ENCODE measurements at regions not wholly inside any gene's neighbourhood (a gene's known extent, or its start where the extent isn't known, plus 50 kb on each side); places are given as distances from the start of the nearest gene placed in this dataset.
"Not testable (repeated sequence)": the region's sequence is repeated elsewhere in the genome, so short reads cannot be mapped to it uniquely, and the experiment has no call there.

DNA sequence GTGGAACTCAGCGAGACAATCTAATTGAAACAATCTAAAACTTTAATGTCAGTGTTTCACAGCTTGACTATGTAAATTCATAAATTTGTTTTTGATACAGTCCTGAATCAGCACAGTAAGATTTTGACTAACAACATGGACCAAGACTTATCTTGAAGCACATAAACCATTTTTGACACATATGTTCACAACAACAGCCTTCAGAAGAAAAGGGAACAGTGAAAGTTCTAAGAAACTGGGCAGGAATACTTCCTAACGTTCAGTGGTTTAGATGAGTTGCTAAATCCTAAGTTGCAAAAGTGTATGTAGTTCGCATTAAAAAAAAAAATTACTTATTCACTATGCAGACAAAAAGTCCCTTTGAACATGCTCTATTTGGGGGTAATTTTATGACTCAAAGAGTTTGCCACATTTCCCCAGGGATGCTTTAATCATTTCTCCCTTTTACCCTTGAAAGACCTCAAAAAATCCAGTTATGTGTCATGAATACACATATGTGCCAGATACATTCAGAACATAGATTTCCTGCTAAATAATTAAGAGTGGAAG, 120.2 kb downstream of the MRPL39 start:
- no peak for DNase-seq (ENCODE audit: low spot score)

DNA sequence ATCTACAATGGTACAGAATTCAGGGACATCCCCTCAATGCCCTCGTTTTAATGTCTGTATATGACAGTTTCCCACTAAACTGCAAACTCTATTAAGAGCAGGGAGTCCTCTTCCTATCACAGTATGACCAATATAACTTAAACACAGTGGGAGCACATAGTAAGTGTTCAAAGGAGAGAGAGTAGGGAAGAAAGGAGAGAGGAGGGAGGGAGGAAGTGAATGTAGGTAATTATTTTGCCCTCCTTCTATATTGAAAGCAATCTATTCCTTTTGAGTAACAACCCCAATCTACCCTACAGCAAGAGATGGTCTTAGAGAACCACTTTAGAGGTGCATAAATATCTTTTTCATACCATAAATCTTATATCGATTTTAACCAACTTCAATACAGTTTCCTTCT, 121.4 kb downstream of the MRPL39 start:
- DNase-seq (ENCODE audit: low spot score), result no peak

DNA sequence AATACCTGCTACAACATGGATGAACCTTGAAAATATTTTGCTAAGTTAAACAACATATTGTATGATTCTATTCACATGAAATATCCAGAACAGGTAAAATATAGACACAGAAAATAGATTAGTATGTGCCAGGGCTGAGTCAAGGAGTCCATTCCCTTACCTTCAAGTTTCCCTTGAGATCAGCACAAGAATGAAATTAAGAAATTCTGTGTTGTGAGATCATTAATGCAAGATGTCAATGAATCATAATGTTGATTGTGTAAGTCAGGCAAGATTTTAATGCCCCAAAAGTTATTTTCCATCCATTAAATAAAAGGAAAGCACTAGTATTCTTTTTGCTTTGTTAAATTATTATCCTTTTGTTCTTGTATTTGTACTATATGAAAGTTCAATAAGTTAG, 139.4 kb downstream of the MRPL39 start:
- no peak for DNase-seq (ENCODE audit: low spot score)

DNA sequence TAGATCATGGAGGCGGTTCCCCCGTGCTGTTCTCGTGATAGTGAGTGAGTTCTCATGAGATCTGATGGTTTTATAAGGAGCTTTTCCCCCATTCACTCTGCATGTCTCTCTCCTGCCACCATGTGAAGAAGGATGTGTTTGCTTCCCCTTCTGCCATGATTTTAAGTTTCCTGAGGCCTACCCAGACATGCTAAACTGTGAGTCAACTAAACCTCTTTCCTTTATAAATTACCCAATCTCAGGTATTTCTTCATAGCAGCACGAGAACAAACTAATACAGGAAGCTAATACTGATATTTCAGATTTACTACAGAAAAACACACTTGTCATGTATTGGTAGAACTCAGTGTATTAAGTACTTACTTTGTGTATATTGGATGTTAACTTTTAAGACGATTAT, 140.2 kb downstream of the MRPL39 start:
- DNase-seq (ENCODE audit: low spot score), result not testable (repeated sequence)

DNA sequence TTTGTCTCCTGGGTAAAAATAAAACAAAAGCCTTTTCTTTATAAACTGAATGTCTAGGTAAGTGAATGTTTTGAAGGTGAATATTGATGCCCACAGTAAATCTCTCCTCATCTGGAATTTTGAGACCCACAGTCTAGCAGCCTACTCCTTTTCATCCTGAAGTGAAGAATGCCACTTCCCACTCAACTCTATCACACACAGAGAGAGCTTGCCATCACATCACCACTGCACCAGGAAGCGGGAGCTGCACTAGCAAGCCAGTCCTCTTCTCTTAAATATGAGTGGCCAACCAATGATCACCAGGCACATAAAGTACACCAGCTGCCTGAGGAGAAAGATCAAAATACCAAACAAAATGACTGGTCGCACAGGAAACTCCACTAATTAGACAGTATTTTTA, 140.8 kb downstream of the MRPL39 start:
- DNase-seq (ENCODE audit: low spot score), result no peak

DNA sequence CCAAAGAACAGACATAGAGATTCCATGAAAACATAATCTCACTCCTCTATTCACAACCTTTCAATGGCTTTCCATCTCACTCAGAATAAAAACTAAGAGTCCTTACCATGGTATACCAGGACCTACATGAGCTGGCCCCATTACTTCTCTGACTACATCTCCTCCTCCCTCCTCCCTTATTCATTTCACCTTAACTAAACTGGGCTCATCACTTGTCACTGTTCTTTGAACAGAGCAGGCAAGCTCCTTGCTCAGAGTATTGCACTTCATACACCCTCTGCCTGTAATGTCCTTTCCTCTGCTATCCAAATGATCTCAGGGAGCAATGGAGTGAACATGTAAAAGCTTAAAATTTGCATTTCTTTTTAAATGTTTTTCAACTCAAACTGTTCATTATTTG, 142.0 kb downstream of the MRPL39 start:
- no peak for DNase-seq (ENCODE audit: low spot score)

DNA sequence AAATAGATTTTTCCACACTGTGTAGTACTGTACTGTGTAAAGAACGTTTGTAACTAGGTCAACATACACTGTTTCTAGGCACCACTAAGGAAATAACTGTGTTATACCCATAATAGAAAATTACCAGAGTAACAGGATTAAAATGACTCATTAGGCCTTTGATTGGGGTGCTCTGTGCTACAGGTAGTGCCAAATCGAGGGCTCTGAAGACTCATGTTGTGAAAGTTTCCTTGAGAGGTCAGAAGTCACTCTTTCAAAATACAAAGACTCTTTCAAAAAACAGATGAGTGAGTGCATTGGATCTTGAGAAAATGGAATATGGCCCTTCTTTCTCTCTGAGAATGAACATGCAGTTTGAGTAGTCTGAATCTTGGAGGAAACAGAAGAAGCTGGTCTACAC, 143.0 kb downstream of the MRPL39 start:
- no peak for DNase-seq (ENCODE audit: low spot score)

DNA sequence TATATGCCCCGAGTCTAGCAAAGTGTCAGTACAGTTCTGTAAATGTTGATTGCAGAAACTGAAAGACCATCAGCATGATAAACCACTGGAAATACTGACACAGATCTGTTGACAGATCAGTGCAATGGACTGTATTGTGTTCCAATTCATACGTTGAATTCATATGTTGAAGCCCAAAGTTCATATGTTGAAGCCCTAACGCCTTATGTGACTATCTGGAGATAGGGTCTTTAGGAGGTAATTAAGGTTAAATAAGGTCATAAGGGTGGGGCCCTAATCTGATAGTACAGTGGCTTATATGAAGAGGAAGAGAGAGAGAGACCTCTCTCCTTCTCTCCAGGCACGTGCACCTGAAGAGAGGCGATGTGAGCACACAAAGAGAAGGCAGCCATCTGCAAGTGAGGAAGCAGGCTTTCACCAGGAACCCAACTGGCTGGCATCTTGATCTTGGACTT, 144.7 kb downstream of the MRPL39 start:
- DNase-seq (ENCODE audit: low spot score), result no peak

DNA sequence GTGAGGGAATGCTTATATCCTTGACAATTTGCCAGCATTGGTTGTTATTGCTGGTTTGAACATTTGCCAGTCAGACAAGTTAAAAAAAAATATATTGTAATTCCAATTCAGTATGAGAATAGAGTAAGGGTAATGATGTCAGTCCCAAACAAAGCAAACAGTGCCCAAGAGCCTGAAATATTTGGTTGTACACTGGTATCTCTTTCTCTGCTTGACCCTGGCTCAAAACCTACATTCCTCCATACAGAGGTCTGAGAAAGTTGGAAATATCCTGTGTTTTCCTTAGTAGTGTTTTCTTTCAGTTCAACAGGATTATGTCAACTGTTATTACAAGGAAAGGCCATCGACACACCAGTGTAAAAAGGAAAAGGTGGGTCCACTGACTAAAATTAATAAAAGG, 145.6 kb downstream of the MRPL39 start:
- DNase-seq (ENCODE audit: low spot score), result no peak

DNA sequence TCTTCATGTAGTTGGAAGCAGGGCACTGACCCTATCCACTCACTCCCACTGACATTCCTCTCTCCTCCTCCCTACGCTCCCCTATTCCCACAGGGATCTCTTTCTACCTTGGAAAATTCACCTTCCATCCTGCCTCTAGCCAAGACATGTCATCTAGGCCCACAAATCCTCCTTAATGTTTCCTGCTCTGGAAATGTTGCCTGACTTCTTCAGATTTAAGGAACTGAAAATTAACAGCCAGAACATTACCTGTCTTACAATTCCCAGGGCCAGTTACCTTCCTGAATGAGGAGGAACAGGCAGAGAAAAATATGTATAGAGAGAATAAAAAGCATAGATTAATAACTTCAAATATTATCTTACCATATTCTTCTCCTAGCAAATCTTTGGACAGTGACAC, 147.3 kb downstream of the MRPL39 start:
- DNase-seq (ENCODE audit: low spot score), result no peak

DNA sequence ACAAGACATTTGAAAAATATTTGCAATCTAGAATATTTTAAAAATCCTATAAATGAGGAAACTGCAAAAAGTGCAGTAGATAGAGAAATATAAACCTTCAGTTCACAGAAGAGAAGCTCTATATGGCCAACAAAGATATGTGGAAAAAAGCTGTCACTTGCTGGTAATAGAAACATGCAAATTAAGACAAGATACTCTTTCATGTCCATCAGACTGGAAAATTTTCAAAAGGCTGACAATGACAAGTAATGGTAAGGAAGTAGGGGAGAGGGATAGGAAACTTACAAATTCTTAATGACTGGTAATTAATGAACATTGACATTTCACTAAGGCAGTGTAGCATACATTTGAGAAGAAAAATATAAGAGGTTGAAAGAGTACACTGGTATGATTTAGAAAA, 147.9 kb downstream of the MRPL39 start:
- no peak for DNase-seq (ENCODE audit: low spot score)

DNA sequence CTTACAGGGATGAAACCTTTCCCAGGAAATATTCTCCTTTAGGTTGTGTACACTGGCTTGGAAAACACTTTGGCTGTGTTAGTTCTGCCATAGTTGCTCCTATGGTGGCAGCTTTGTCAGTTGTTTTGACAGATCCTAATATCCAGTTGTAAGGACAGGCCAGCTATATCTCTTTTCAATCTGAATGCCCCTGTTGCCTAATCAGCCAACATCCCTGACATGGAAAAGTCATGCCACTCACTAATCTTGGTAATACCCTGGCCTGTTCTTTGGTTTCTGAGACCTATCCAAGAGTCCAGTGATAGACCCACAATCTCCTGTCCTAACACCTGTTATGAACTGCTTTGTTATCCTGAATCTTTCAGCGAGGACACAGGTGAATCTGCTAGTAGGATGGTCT, 148.8 kb downstream of the MRPL39 start:
- no peak for DNase-seq (ENCODE audit: low spot score)

DNA sequence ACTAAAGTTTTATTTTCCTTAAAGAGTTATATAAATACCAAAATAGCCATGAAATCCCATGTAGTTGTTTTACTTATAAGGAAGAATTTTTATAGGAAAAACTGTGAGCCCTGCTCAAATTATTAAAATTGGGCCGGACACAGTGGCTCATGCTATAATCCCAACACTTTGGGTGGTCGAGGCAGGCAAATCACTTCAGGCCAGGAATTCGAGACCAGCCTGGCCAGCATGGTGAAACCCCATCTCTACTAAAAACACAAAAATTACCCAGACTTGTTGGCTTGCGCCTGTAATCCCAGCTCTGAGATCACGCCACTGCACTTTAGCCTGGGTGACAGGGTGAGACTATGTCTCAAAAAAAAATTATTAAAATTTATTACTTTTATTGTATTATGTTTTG, 149.3 kb downstream of the MRPL39 start:
- DNase-seq (ENCODE audit: low spot score), result no peak

DNA sequence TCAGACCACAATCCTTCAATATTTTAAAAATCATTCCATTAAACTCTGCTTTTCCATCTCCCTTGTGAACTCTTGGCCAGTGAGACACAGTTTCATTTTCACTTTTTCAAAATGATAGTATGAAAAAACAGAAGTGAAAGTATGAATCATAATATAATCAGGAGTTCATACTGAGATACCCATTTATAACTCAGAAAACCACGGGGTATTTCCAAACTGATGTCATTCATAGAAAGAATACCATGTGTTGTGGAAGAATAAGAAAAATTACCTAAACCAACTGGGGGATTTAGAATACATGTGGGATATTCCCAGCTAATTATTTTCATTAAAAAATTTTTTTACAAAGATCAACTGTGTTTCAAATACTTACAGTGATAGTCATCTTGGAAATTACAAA, 149.9 kb downstream of the MRPL39 start:
- DNase-seq (ENCODE audit: low spot score), result no peak

DNA sequence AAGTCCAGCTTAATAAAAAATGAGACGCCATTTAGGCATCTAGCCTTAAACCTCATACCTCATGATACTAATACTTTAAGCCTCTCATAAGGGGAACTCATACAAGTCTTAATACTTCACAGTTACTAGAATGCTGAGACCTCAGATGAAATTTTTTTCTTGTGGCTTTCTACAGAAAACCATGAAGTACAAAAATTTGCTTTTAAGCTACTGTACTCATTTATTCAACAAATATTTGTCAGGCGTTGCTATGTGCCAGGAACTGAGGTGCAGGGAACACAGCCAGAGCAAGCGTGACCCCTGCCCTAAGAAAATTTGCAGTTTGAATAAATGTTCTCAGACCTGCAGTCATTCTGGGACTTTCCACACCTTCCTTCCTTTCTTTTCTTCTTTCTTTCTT, 150.6 kb downstream of the MRPL39 start:
- DNase-seq (ENCODE audit: low spot score), result no peak

DNA sequence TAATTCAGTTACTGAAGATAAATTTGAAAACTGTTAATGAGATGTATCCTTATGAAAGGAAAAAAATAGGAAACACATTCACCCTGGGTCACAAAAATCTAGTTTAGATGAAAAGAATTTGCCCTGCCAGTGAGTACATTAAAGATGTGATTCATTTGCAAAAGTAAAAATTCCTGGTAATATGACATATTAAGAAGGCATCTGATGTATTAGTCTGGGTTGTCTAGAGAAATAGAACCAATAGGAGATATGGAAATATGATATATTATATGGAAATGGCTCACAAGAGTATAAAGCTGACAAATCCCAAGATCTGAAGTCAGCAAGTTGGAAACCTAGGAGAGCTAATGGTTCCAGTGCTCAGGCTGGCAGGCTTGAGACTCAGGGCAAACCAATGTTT, 153.8 kb downstream of the MRPL39 start:
- no peak for DNase-seq (ENCODE audit: low spot score)

DNA sequence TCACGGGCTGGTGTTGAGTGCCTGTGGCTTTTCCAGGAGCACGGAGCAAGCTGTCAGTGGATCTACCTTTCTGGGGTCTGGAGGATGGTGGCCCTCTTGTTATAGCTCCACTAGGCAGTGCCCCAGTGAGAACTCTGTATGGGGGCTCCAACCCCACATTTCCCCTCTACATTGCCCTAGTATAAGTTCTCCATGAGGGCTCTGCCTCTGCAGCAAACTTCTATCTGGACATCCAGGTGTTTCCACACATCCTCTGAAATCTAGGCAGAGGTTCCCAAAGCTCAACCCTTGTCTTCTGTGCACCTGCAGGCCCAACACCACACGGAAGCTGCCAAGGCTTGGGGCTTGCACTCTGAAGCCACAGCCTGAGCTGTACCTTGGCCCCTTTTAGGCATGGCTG, 157.3 kb downstream of the MRPL39 start:
- no peak for DNase-seq (ENCODE audit: low spot score)

DNA sequence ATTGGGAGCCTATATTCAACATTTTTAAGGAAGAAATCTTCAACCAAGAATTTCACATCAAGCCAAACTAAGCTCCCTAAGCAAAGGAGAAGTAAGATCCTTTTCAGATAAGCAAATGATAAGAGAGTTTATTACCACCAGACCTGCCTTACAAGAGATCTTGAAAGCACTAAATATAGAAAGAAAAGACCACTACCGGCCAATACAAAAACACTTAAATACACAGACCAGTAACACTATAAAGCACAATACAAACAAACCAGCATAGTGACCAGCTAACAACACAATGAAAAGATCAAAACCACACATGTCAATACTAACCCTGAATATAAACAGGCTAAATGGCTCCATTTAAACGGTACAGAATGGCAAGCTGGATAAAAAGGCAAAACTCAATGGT, 165.4 kb downstream of the MRPL39 start:
- DNase-seq (ENCODE audit: low spot score), result no peak

DNA sequence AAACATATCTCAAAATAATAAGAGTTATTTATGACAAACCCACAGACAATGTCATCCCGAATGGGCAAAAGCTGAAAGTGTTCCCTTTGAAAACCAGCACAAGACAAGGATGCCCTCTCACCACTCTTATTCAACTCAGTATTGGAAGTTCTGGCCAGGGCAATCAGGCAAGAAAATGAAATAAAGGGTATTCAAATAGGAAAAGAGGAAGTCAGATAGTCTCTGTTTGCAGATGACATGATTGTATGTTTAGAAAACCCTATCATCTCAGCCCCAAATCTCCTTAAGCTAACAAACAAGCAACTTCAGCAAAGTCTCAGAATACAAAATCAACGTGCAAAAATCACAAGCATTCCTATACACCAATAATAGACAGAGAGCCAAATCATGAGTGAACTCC, 169.8 kb downstream of the MRPL39 start:
- not testable (repeated sequence) for DNase-seq (ENCODE audit: low spot score)

DNA sequence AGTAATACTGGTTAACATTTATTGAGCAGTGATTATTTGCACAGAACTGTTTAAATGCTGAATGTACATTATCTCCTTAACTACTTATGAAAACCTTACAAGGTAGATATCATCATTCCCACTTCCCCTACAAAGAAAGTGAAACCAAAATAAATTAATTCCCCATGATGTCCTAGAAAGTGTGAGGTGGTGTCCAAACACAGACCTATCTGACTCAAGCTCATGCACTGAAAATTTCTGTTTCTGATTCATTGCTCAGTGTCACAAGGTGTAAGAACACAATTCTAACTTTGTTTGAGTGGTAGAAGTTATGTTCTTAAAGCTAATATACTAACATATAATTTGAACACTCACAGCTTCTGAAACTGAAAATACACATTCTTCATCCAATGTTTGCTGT, 178.7 kb downstream of the MRPL39 start:
- no peak for DNase-seq (ENCODE audit: low spot score)

DNA sequence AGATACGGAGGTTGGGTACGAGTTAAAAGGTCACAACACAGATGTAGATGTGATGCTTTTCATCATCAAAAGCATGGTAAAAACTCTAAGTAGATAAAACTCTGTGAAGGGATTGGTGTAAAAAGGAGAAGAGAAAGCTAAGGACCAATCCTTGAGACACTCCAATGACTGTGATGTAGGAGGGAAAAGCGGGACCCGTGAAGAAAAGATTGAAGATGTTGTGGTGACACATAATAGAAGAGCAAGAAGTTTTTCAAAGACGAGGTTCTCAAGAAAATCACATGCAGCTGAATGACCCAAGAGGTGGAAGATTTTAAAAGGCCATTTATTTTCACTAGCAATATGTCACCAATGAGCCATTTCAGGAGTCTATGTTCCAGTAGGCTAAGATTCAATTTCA, 179.5 kb downstream of the MRPL39 start:
- DNase-seq (ENCODE audit: low spot score), result no peak

DNA sequence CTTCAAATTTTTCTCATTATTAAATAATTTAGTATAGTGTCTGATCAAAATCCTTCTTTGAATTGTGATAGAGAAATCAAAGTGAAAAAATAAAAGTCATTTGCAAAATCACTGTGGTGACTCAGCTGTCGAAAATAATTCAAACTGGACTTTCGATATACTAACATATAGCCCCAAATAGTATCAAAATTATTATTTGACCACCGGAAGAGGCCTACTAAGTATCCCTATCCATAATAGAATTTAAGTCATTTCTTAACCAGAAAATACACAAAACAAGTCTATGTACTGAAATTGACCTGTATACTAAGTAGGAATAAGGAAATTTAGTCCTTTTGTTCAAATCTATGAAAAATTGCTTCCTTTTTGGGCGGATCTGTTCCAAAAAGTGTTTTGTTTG, 180.7 kb downstream of the MRPL39 start:
- DNase-seq (ENCODE audit: low spot score), result no peak

DNA sequence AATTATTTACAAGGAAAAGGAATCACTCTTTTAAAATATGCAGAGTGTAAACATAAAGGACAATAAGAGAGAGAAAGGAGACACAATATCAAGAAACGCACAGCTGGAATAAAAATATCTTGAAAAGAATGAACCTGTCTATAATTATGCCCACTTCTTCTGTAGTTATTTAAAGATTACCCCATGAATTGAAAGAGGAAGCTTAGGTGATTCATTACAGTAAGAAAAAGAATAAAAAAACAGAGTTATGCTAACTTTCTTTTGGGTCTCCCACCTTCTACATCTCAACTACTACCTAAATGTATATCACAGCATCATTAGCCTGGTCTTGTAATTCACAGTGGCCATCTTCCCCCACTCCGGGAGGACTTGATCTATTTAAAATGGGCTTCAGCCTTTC, 182.1 kb downstream of the MRPL39 start:
- DNase-seq (ENCODE audit: low spot score), result no peak

DNA sequence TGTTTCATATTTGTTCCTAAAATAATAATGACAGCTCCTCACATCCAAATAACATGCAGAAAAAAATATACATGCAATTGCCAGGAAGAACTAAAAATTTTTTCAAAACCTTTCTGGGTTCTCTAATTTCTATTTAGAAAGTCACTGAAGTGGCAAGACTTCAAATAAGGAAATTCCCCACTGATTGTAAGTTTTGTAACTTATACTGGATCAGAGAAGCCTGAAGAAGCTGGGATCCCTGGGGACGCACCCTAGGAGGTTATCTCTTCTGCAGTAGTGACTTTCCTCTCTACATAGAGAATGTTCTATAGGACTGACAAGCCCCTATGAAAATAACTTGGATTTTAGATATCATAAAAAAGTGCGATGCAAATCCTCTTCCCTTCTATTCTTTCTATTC, 182.6 kb downstream of the MRPL39 start:
- DNase-seq (ENCODE audit: low spot score), result no peak

DNA sequence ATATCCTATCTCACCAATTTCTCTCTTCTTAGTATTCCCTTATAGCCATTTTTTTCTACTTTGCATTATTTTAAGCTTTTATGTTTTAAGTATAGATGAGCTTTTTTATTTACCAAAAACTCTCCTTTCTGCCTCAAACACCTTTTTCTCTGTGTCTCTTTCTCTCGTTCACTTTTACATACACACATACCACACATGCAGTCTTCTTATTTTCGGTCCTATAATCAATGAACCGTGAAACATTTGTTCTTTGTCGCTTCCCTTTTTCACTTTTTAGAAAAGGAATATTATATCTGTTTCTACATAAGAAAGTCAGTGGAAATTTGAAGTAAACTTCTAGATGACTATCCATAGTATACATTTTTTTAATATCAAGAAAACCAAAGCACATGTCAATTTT, 183.2 kb downstream of the MRPL39 start:
- DNase-seq (ENCODE audit: low spot score), result no peak

Data from Ammon's horn (tissue), 1 donor.